MM.1S (cell line): ENCODE measurements at regions not wholly inside any gene's neighbourhood (a gene's known extent, or its start where the extent isn't known, plus 50 kb on each side); places are given as distances from the start of the nearest gene placed in this dataset.

Experiments
- DNase-seq: peaks from one replicate; pipeline ENCODE4 v3.0.0-alpha.2; 2015
- H2AFZ ChIP-seq: fragments of 300-600 bp; sonication (generic); 2 replicates; pipeline ENCODE4 v1.6.0; 2016; ENCODE audit warnings: antibody characterized with exemption, low read length
- H3F3A ChIP-seq: fragments of 300-600 bp; sonication (generic); 2 replicates; pipeline ENCODE4 v1.6.1; 2016; ENCODE audit warnings: mild to moderate bottlenecking, antibody characterized with exemption, low read length, moderate library complexity, mixed read lengths; ENCODE audit not compliant: insufficient read depth
- H3K27ac ChIP-seq: fragments of 300-600 bp; sonication (generic); 2 replicates; pipeline ENCODE4 v1.5.1; 2016; ENCODE audit warnings: mild to moderate bottlenecking, low read length
- H3K27me3 ChIP-seq: fragments of 300-600 bp; sonication (generic); replicated peaks from 2 replicates; pipeline ENCODE4 v1.6.0; 2016; ENCODE audit warnings: low read length; ENCODE audit not compliant: insufficient read depth
- H3K36me3 ChIP-seq: fragments of 300-600 bp; sonication (generic); replicated peaks from 2 replicates; pipeline ENCODE4 v1.6.1; 2016; ENCODE audit warnings: mild to moderate bottlenecking, low read length, mixed read lengths; ENCODE audit not compliant: insufficient read depth
- H3K4me1 ChIP-seq: fragments of 300-600 bp; sonication (generic); 2 replicates; pipeline ENCODE4 v1.6.1; 2016; ENCODE audit warnings: low read length, mixed read lengths
- H3K4me2 ChIP-seq: fragments of 300-600 bp; sonication (generic); 2 replicates; pipeline ENCODE4 v1.6.0; 2016; ENCODE audit warnings: low read depth, low read length
- H3K4me3 ChIP-seq: fragments of 300-600 bp; sonication (generic); 2 replicates; pipeline ENCODE4 v1.5.1; 2016; ENCODE audit warnings: low read length, mixed read lengths
- H3K79me2 ChIP-seq: fragments of 300-600 bp; sonication (generic); 2 replicates; pipeline ENCODE4 v1.6.1; 2016; ENCODE audit warnings: mixed run types, low read length, mixed read lengths
- H3K9ac ChIP-seq: fragments of 300-600 bp; sonication (generic); 2 replicates; pipeline ENCODE4 v1.6.1; 2016; ENCODE audit warnings: low read length, mixed read lengths
- H3K9me2 ChIP-seq: fragments of 300-600 bp; sonication (generic); replicated peaks from 2 replicates; pipeline ENCODE4 v1.6.1; 2016; ENCODE audit warnings: mild to moderate bottlenecking, low read length, mixed read lengths; ENCODE audit not compliant: insufficient read depth
- H3K9me3 ChIP-seq: fragments of 300-600 bp; sonication (generic); replicated peaks from 2 replicates; pipeline ENCODE4 v1.6.1; 2016; ENCODE audit warnings: mild to moderate bottlenecking, low read length, mixed read lengths; ENCODE audit not compliant: insufficient read depth
- H4K20me1 ChIP-seq: fragments of 300-600 bp; sonication (generic); 2 replicates; pipeline ENCODE4 v1.6.1; 2016; ENCODE audit warnings: mild to moderate bottlenecking, low read length, moderate library complexity, mixed read lengths; ENCODE audit not compliant: insufficient read depth
- CTCF ChIP-seq: fragments of 300-600 bp; sonication (generic); IDR thresholded peaks from 2 replicates; pipeline ENCODE4 v1.5.1; 2016; ENCODE audit warnings: antibody characterized with exemption, low read length, mixed read lengths
- EZH2 ChIP-seq: fragments of 300-600 bp; sonication (generic); optimal IDR thresholded peaks from 2 replicates; pipeline ENCODE3; 2017; ENCODE audit warnings: low read depth, mild to moderate bottlenecking, antibody characterized with exemption, low read length, mixed read lengths
- EZH2phosphoT487 ChIP-seq: fragments of 300-600 bp; sonication (generic); IDR thresholded peaks from 2 replicates; pipeline ENCODE4 v1.6.1; 2018; ENCODE audit warnings: antibody characterized with exemption, low read length

DNA sequence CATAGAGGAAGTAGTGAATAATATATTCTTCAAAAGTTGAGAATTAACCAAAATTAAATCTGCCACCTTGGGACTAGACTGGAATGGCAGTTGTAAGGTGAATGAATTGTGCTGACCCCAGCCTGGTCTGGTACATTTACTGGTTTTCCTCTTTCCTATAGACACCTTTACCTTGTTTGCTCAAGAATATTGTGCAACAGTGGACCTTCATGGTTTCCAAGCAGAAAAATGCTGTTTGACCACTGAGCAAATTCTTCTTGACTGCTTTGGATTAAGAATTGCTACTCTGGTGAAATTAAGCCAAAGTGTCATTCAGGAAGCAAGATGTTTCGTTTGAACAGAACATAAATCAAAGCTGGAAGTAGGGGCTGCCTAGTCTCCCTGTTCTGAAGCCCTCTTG is 156.6 kb upstream of the TAB2 start:
- no peaks in the 10 kb centered on the region for H3K36me3 ChIP-seq
- no peaks in the 10 kb centered on the region for H4K20me1 ChIP-seq
- no peaks in the 10 kb centered on the region for H3K4me1 ChIP-seq
- H3K4me3 ChIP-seq: no peak overlapping the region
- H3K4me2 ChIP-seq: no peak overlapping the region
- no peak for TF ChIP-seq CTCF
- no peak for TF ChIP-seq EZH2
- no peak for TF ChIP-seq EZH2phosphoT487
- no peak for DNase-seq
- no peaks in the 10 kb centered on the region for H3K27me3 ChIP-seq
- no peaks in the 10 kb centered on the region for H3F3A ChIP-seq
- no peak overlapping the region for H2AFZ ChIP-seq
- H3K9ac ChIP-seq: no peak overlapping the region
- no peaks in the 10 kb centered on the region for H3K9me2 ChIP-seq
- H3K79me2 ChIP-seq: no peaks in the 10 kb centered on the region
- no peaks in the 10 kb centered on the region for H3K9me3 ChIP-seq
- no peak overlapping the region for H3K27ac ChIP-seq

DNA sequence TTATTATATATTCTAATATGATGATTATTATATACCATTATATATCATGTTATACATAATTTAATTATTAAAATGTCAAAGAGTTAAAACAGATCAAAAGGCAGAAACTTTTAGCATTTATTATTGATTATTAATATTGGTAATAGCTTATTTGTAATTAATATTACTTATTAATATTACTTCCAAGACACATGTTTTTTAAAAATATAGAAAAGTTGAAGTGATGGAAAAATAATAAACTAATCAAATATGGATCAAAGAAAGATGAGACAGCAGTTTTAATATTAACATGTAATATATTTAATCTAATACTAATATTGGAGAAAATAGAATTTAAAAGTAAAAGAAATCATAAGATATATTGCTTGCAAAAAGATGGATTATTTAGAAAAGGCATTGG is 154.6 kb upstream of the TAB2 start:
- Histone ChIP-seq H3K27ac (no peak overlapping the region), H3K36me3 (no peaks in the 10 kb centered on the region), H4K20me1 (no peaks in the 10 kb centered on the region), H3K4me3 (no peak overlapping the region), H3K4me2 (no peak overlapping the region), H3K9ac (no peak overlapping the region), H2AFZ (no peak overlapping the region), H3K9me2 (no peaks in the 10 kb centered on the region), H3K9me3 (no peaks in the 10 kb centered on the region), H3K4me1 (no peaks in the 10 kb centered on the region), H3F3A (no peaks in the 10 kb centered on the region), H3K27me3 (no peaks in the 10 kb centered on the region), H3K79me2 (no peaks in the 10 kb centered on the region)
- DNase-seq: no peak
- no peak for TF ChIP-seq EZH2phosphoT487
- no peak for TF ChIP-seq CTCF
- no peak for TF ChIP-seq EZH2

- no peak for DNase-seq
- Histone ChIP-seq H3K4me2 (no peak overlapping the region), H2AFZ (no peak overlapping the region), H3F3A (no peaks in the 10 kb centered on the region), H3K4me3 (no peak overlapping the region), H3K27me3 (no peaks in the 10 kb centered on the region), H3K79me2 (no peaks in the 10 kb centered on the region), H3K4me1 (no peaks in the 10 kb centered on the region), H3K9ac (no peak overlapping the region), H3K9me2 (no peaks in the 10 kb centered on the region), H4K20me1 (no peaks in the 10 kb centered on the region), H3K9me3 (no peaks in the 10 kb centered on the region), H3K36me3 (no peaks in the 10 kb centered on the region), H3K27ac (no peak overlapping the region)
- TF ChIP-seq EZH2phosphoT487 (no peak), CTCF (no peak), EZH2 (no peak)
Observed at GRCh38 chr6:149164199-149164750, 153.2 kb upstream of the TAB2 start.
